Ecto neural progenitor cell (in vitro differentiated cells): ENCODE measurements at regions not wholly inside any gene's neighbourhood (a gene's known extent, or its start where the extent isn't known, plus 50 kb on each side); places are given as distances from the start of the nearest gene placed in this dataset.

Experiments used
- DNase-seq: peaks from one replicate; pipeline ENCODE4 v3.0.0-alpha.2; 2018; ENCODE audit warnings: low spot score

- no peak for DNase-seq
These were observed 88.5 kb upstream of the HMCN1 start for GRCh38 chr1:185645686-185646085.

- DNase-seq: no peak
These were observed 89.0 kb upstream of the HMCN1 start for GRCh38 chr1:185645162-185645640.

GRCh38 chr1:185644531-185644930 is 89.7 kb upstream of the HMCN1 start:
- no peak for DNase-seq

- DNase-seq: no peak
These were observed 97.3 kb upstream of the HMCN1 start for GRCh38 chr1:185636848-185637247.

- no peak for DNase-seq
These were observed 99.5 kb upstream of the HMCN1 start for GRCh38 chr1:185634704-185635103.

GRCh38 chr1:185632659-185633423 is 101.3 kb upstream of the HMCN1 start:
- DNase-seq: no peak

- DNase-seq: no peak
These were observed 102.3 kb upstream of the HMCN1 start for GRCh38 chr1:185631843-185632242.

GRCh38 chr1:185627761-185628501 is 106.3 kb upstream of the HMCN1 start:
- DNase-seq: no peak

- no peak for DNase-seq
These were observed 107.0 kb upstream of the HMCN1 start for GRCh38 chr1:185627171-185627570.

GRCh38 chr1:185626344-185626743 is 107.8 kb upstream of the HMCN1 start:
- DNase-seq: no peak

GRCh38 chr1:185610954-185611353 is 123.2 kb upstream of the HMCN1 start:
- DNase-seq: no peak

GRCh38 chr1:185608177-185608576 is 126.0 kb upstream of the HMCN1 start:
- no peak for DNase-seq

GRCh38 chr1:185603158-185603557 is 131.0 kb upstream of the HMCN1 start:
- DNase-seq: no peak

- DNase-seq: no peak
These were observed 133.0 kb upstream of the HMCN1 start for GRCh38 chr1:185601189-185601588.

GRCh38 chr1:185600641-185601040 is 133.6 kb upstream of the HMCN1 start:
- DNase-seq: no peak

GRCh38 chr1:185598332-185598731 is 135.9 kb upstream of the HMCN1 start:
- no peak for DNase-seq

GRCh38 chr1:185595835-185596667 is 138.1 kb upstream of the HMCN1 start:
- DNase-seq: no peak

- DNase-seq: no peak
These were observed 139.3 kb upstream of the HMCN1 start for GRCh38 chr1:185594786-185595410.

- DNase-seq: no peak
These were observed 140.9 kb upstream of the HMCN1 start for GRCh38 chr1:185593271-185593670.

GRCh38 chr1:185585770-185586169 is 148.4 kb upstream of the HMCN1 start:
- DNase-seq: no peak

GRCh38 chr1:185581961-185582725 is 152.0 kb upstream of the HMCN1 start:
- no peak for DNase-seq
